ENCODE measurements at regions not wholly inside any gene's neighbourhood (a gene's known extent, or its start where the extent isn't known, plus 50 kb on each side); places are given as distances from the start of the nearest gene placed in this dataset.

GRCh38 chr12:118846416-118846815 is 134.9 kb upstream of the SRRM4 start:
- TF ChIP-seq ZSCAN18 (CRISPR knock-in tag; IDR thresholded peaks at IDR 0.05) (no peak), USF2 (CRISPR knock-in tag; IDR thresholded peaks at IDR 0.05) (no peak), MAX (CRISPR knock-in tag; IDR thresholded peaks at IDR 0.05) (no peak), SP1 (CRISPR knock-in tag; conservative IDR thresholded peaks at IDR 0.05) (no peak), E2F4 (CRISPR knock-in tag; IDR thresholded peaks at IDR 0.05; ENCODE audit: borderline replicate concordance, low read depth) (no peak), FOXJ3 (CRISPR knock-in tag; IDR thresholded peaks at IDR 0.05; ENCODE audit: borderline replicate concordance) (no peak), KAT7 (CRISPR knock-in tag; IDR thresholded peaks at IDR 0.05; ENCODE audit: borderline replicate concordance) (no peak), ELF4 (CRISPR knock-in tag; IDR thresholded peaks at IDR 0.05; ENCODE audit: low read depth) (no peak), ZNF281 (CRISPR knock-in tag; IDR thresholded peaks at IDR 0.05) (no peak), TP53 (CRISPR knock-in tag; IDR thresholded peaks at IDR 0.05) (no peak), ATF3 (CRISPR knock-in tag; conservative IDR thresholded peaks at IDR 0.05) (no peak)
- TF ChIP-seq, protein P1, sequence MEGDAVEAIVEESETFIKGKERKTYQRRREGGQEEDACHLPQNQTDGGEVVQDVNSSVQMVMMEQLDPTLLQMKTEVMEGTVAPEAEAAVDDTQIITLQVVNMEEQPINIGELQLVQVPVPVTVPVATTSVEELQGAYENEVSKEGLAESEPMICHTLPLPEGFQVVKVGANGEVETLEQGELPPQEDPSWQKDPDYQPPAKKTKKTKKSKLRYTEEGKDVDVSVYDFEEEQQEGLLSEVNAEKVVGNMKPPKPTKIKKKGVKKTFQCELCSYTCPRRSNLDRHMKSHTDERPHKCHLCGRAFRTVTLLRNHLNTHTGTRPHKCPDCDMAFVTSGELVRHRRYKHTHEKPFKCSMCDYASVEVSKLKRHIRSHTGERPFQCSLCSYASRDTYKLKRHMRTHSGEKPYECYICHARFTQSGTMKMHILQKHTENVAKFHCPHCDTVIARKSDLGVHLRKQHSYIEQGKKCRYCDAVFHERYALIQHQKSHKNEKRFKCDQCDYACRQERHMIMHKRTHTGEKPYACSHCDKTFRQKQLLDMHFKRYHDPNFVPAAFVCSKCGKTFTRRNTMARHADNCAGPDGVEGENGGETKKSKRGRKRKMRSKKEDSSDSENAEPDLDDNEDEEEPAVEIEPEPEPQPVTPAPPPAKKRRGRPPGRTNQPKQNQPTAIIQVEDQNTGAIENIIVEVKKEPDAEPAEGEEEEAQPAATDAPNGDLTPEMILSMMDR (IDR thresholded peaks at IDR 0.05): no peak
- TF ChIP-seq, protein P2, sequence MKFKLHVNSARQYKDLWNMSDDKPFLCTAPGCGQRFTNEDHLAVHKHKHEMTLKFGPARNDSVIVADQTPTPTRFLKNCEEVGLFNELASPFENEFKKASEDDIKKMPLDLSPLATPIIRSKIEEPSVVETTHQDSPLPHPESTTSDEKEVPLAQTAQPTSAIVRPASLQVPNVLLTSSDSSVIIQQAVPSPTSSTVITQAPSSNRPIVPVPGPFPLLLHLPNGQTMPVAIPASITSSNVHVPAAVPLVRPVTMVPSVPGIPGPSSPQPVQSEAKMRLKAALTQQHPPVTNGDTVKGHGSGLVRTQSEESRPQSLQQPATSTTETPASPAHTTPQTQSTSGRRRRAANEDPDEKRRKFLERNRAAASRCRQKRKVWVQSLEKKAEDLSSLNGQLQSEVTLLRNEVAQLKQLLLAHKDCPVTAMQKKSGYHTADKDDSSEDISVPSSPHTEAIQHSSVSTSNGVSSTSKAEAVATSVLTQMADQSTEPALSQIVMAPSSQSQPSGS (CRISPR knock-in tag; IDR thresholded peaks at IDR 0.05; ENCODE audit: borderline replicate concordance, low read depth): no peak
- TF ChIP-seq, protein P3, sequence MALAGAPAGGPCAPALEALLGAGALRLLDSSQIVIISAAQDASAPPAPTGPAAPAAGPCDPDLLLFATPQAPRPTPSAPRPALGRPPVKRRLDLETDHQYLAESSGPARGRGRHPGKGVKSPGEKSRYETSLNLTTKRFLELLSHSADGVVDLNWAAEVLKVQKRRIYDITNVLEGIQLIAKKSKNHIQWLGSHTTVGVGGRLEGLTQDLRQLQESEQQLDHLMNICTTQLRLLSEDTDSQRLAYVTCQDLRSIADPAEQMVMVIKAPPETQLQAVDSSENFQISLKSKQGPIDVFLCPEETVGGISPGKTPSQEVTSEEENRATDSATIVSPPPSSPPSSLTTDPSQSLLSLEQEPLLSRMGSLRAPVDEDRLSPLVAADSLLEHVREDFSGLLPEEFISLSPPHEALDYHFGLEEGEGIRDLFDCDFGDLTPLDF (CRISPR knock-in tag; IDR thresholded peaks at IDR 0.05): no peak
